ENCODE measurements at regions not wholly inside any gene's neighbourhood (a gene's known extent, or its start where the extent isn't known, plus 50 kb on each side); places are given as distances from the start of the nearest gene placed in this dataset.

GRCh38 chr2:65799141-65799854 is 366.9 kb upstream of the SPRED2 start:
- Histone ChIP-seq H3K27me3 (ENCODE audit: insufficient read depth, poor library complexity, severe bottlenecking) (no peaks in the 10 kb centered on the region), H3K4me3 (ENCODE audit: severe bottlenecking) (no peak overlapping the region), H3K9me3 (ENCODE audit: severe bottlenecking) (no peaks in the 10 kb centered on the region), H3K27ac (ENCODE audit: poor library complexity, severe bottlenecking) (no peak overlapping the region), H3K36me3 (ENCODE audit: low read depth) (no peaks in the 10 kb centered on the region), H3K4me1 (ENCODE audit: insufficient read depth, poor library complexity, severe bottlenecking) (no peaks in the 10 kb centered on the region)
- ATAC-seq (ENCODE audit: low read depth) (no peak), DNase-seq (ENCODE audit: low spot score) (no peak)
- TF ChIP-seq CTCF (IDR thresholded peaks at IDR 0.05; ENCODE audit: poor library complexity, severe bottlenecking) = no peak

- no peak overlapping the region for H3K4me3 ChIP-seq (ENCODE audit: severe bottlenecking)
- no peaks in the 10 kb centered on the region for H3K4me1 ChIP-seq (ENCODE audit: insufficient read depth, poor library complexity, severe bottlenecking)
- ATAC-seq (ENCODE audit: low read depth) = no peak
- no peak for TF ChIP-seq CTCF (IDR thresholded peaks at IDR 0.05; ENCODE audit: poor library complexity, severe bottlenecking)
- H3K27me3 ChIP-seq (ENCODE audit: insufficient read depth, poor library complexity, severe bottlenecking) = no peaks in the 10 kb centered on the region
- no peak for DNase-seq (ENCODE audit: low spot score)
- no peaks in the 10 kb centered on the region for H3K36me3 ChIP-seq (ENCODE audit: low read depth)
- no peak overlapping the region for H3K27ac ChIP-seq (ENCODE audit: poor library complexity, severe bottlenecking)
- no peaks in the 10 kb centered on the region for H3K9me3 ChIP-seq (ENCODE audit: severe bottlenecking)
Observed at GRCh38 chr2:65798641-65799040, 366.2 kb upstream of the SPRED2 start.

- Histone ChIP-seq H3K27ac (ENCODE audit: poor library complexity, severe bottlenecking) (no peak overlapping the region), H3K27me3 (ENCODE audit: insufficient read depth, poor library complexity, severe bottlenecking) (no peaks in the 10 kb centered on the region), H3K9me3 (ENCODE audit: severe bottlenecking) (no peaks in the 10 kb centered on the region), H3K36me3 (ENCODE audit: low read depth) (no peaks in the 10 kb centered on the region), H3K4me1 (ENCODE audit: insufficient read depth, poor library complexity, severe bottlenecking) (no peaks in the 10 kb centered on the region), H3K4me3 (ENCODE audit: severe bottlenecking) (no peak overlapping the region)
- DNase-seq (ENCODE audit: low spot score) (no peak), ATAC-seq (ENCODE audit: low read depth) (no peak)
- no peak for TF ChIP-seq CTCF (IDR thresholded peaks at IDR 0.05; ENCODE audit: poor library complexity, severe bottlenecking)
Observed at GRCh38 chr2:65794994-65795393, 362.6 kb upstream of the SPRED2 start.

GRCh38 chr2:65791404-65791975 is 359.1 kb upstream of the SPRED2 start:
- Histone ChIP-seq H3K4me1 (ENCODE audit: insufficient read depth, poor library complexity, severe bottlenecking) (no peaks in the 10 kb centered on the region), H3K27me3 (ENCODE audit: insufficient read depth, poor library complexity, severe bottlenecking) (no peaks in the 10 kb centered on the region), H3K4me3 (ENCODE audit: severe bottlenecking) (no peak overlapping the region), H3K27ac (ENCODE audit: poor library complexity, severe bottlenecking) (no peak overlapping the region), H3K36me3 (ENCODE audit: low read depth) (no peaks in the 10 kb centered on the region), H3K9me3 (ENCODE audit: severe bottlenecking) (no peaks in the 10 kb centered on the region)
- TF ChIP-seq CTCF (IDR thresholded peaks at IDR 0.05; ENCODE audit: poor library complexity, severe bottlenecking) = no peak
- ATAC-seq (ENCODE audit: low read depth) = no peak
- DNase-seq (ENCODE audit: low spot score) = no peak

GRCh38 chr2:65790676-65790935 is 358.2 kb upstream of the SPRED2 start:
- H3K4me3 ChIP-seq (ENCODE audit: severe bottlenecking) = no peak overlapping the region
- ATAC-seq (ENCODE audit: low read depth) (no peak), DNase-seq (ENCODE audit: low spot score) (no peak)
- no peaks in the 10 kb centered on the region for H3K4me1 ChIP-seq (ENCODE audit: insufficient read depth, poor library complexity, severe bottlenecking)
- no peaks in the 10 kb centered on the region for H3K27me3 ChIP-seq (ENCODE audit: insufficient read depth, poor library complexity, severe bottlenecking)
- no peak overlapping the region for H3K27ac ChIP-seq (ENCODE audit: poor library complexity, severe bottlenecking)
- TF ChIP-seq CTCF (IDR thresholded peaks at IDR 0.05; ENCODE audit: poor library complexity, severe bottlenecking) = no peak
- no peaks in the 10 kb centered on the region for H3K36me3 ChIP-seq (ENCODE audit: low read depth)
- H3K9me3 ChIP-seq (ENCODE audit: severe bottlenecking) = no peaks in the 10 kb centered on the region

Measured in RWPE2 (cell line).